Glomerular visceral epithelial cell (primary cell): ENCODE measurements at regions not wholly inside any gene's neighbourhood (a gene's known extent, or its start where the extent isn't known, plus 50 kb on each side); places are given as distances from the start of the nearest gene placed in this dataset.
"Not testable (repeated sequence)": the region's sequence is repeated elsewhere in the genome, so short reads cannot be mapped to it uniquely, and the experiment has no call there.

ENCODE experiments used
- DNase-seq: peaks from one replicate; pipeline ENCODE4 v3.0.0-alpha.2; 2016; ENCODE audit errors: extremely low spot score

- not testable (repeated sequence) for DNase-seq
Observed at GRCh38 chrY:7320171-7320570, 408.6 kb upstream of the AMELY start.

GRCh38 chrY:7318122-7318521 lies 406.6 kb upstream of the AMELY start:
- no peak for DNase-seq

- DNase-seq: no peak
Observed at GRCh38 chrY:7317571-7317970, 406.0 kb upstream of the AMELY start.

- peak; percentile 0 for DNase-seq
Observed at GRCh38 chrY:7310482-7311269, 399.1 kb upstream of the AMELY start.

- DNase-seq: no peak
Observed at GRCh38 chrY:7308816-7309215, 397.3 kb upstream of the AMELY start.

- no peak for DNase-seq
Observed at GRCh38 chrY:7302306-7302705, 390.8 kb upstream of the AMELY start.

- no peak for DNase-seq
Observed at GRCh38 chrY:7299960-7300359, 388.4 kb upstream of the AMELY start.

GRCh38 chrY:7292113-7292512 lies 380.6 kb upstream of the AMELY start:
- no peak for DNase-seq

GRCh38 chrY:7289889-7290833 lies 378.6 kb upstream of the AMELY start:
- DNase-seq: no peak

GRCh38 chrY:7288611-7289010 lies 377.1 kb upstream of the AMELY start:
- DNase-seq: no peak

- not testable (repeated sequence) for DNase-seq
Observed at GRCh38 chrY:7287963-7288362, 376.4 kb upstream of the AMELY start.

GRCh38 chrY:7285388-7285787 lies 373.8 kb upstream of the AMELY start:
- DNase-seq: no peak

GRCh38 chrY:7283001-7283400 lies 371.4 kb upstream of the AMELY start:
- no peak for DNase-seq

GRCh38 chrY:7280151-7280740 lies 368.7 kb upstream of the AMELY start:
- DNase-seq: not testable (repeated sequence)

- no peak for DNase-seq
Observed at GRCh38 chrY:7275751-7276150, 364.2 kb upstream of the AMELY start.

GRCh38 chrY:7275014-7275413 lies 363.5 kb upstream of the AMELY start:
- no peak for DNase-seq

- DNase-seq: no peak
Observed at GRCh38 chrY:7274369-7274913, 362.9 kb upstream of the AMELY start.

- peak; percentile 85 for DNase-seq
Observed at GRCh38 chrY:7273587-7274203, 362.1 kb upstream of the AMELY start.

GRCh38 chrY:7272556-7273195 lies 361.1 kb upstream of the AMELY start:
- DNase-seq: peak; percentile 55

- no peak for DNase-seq
Observed at GRCh38 chrY:7263773-7264172, 352.2 kb upstream of the AMELY start.

- no peak for DNase-seq
Observed at GRCh38 chrY:7262531-7262930, 351.0 kb upstream of the AMELY start.
